ENCODE measurements at regions not wholly inside any gene's neighbourhood (a gene's known extent, or its start where the extent isn't known, plus 50 kb on each side); places are given as distances from the start of the nearest gene placed in this dataset.

DNA sequence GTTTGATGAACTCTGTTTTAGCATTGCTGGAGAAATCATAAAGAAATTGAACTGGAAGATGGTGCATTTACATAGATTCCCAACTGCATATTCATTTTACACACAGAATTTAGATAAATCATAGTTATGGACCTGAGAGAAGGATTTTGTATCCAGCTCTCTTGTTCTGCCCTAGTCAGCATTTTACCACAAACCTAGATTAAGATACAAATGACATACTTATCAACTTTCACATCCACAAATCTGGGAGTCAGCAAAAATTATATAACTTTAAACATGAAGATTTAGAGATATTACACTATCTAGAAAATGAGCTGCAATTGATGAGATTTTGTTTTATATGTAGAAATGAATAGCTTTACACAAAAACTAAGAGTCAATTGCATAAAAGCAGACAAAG lies 632.8 kb downstream of the IGSF11 start:
- TF ChIP-seq POLR2A (IDR thresholded peaks at IDR 0.05; ENCODE audit: low read length) (no peak), GATA1 (IDR thresholded peaks at IDR 0.05; ENCODE audit: low read depth, low read length) (no peak)
